Brain microvascular endothelial cell (primary cell): ENCODE measurements at regions not wholly inside any gene's neighbourhood (a gene's known extent, or its start where the extent isn't known, plus 50 kb on each side); places are given as distances from the start of the nearest gene placed in this dataset.

Source experiments
- DNase-seq: peaks from one replicate; pipeline ENCODE4 v3.0.0-alpha.2; 2020
- H3K27ac ChIP-seq: fragments of 250-450 bp; sonication (Bioruptor Pico); 2 replicates; pipeline ENCODE4 v1.5.1; 2020; ENCODE audit warnings: mild to moderate bottlenecking, moderate library complexity
- H3K27me3 ChIP-seq: fragments of 250-450 bp; sonication (Bioruptor Pico); replicated peaks from 2 replicates; pipeline ENCODE4 v1.5.1; 2020; ENCODE audit warnings: mild to moderate bottlenecking
- H3K36me3 ChIP-seq: fragments of 250-450 bp; sonication (Bioruptor Pico); replicated peaks from 2 replicates; pipeline ENCODE4 v1.5.1; 2020; ENCODE audit warnings: mild to moderate bottlenecking
- H3K4me3 ChIP-seq: 2 replicates; pipeline ENCODE4 v1.5.1; 2011; ENCODE audit warnings: low read depth, mild to moderate bottlenecking, control low read depth, low read length, moderate library complexity
- in situ Hi-C: cut with HindIII; loops from 2 replicates; pipeline ENCODE4 v1.10.0; 2017; ENCODE audit warnings: low sequenced_read_pairs, low pct_ligation_motif_present
- TF ChIP-seq, protein P1 (sequence below): IDR thresholded peaks from 2 replicates; pipeline ENCODE4 v1.5.1; 2011; ENCODE audit warnings: low read depth, mild to moderate bottlenecking, moderate library complexity, low read length, control low read depth, inconsistent platforms; ENCODE audit errors: missing control alignments

- Histone ChIP-seq H3K36me3 (no peaks in the 10 kb centered on the region), H3K4me3 (no peak overlapping the region), H3K27me3 (no peaks in the 10 kb centered on the region), H3K27ac (no peak overlapping the region)
- DNase-seq: no peak
- in situ Hi-C loops: no loop called here
- TF ChIP-seq, protein P1, sequence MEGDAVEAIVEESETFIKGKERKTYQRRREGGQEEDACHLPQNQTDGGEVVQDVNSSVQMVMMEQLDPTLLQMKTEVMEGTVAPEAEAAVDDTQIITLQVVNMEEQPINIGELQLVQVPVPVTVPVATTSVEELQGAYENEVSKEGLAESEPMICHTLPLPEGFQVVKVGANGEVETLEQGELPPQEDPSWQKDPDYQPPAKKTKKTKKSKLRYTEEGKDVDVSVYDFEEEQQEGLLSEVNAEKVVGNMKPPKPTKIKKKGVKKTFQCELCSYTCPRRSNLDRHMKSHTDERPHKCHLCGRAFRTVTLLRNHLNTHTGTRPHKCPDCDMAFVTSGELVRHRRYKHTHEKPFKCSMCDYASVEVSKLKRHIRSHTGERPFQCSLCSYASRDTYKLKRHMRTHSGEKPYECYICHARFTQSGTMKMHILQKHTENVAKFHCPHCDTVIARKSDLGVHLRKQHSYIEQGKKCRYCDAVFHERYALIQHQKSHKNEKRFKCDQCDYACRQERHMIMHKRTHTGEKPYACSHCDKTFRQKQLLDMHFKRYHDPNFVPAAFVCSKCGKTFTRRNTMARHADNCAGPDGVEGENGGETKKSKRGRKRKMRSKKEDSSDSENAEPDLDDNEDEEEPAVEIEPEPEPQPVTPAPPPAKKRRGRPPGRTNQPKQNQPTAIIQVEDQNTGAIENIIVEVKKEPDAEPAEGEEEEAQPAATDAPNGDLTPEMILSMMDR: no peak
Observed at GRCh38 chr20:56845546-56846086, 216.5 kb downstream of the TFAP2C start.

DNA sequence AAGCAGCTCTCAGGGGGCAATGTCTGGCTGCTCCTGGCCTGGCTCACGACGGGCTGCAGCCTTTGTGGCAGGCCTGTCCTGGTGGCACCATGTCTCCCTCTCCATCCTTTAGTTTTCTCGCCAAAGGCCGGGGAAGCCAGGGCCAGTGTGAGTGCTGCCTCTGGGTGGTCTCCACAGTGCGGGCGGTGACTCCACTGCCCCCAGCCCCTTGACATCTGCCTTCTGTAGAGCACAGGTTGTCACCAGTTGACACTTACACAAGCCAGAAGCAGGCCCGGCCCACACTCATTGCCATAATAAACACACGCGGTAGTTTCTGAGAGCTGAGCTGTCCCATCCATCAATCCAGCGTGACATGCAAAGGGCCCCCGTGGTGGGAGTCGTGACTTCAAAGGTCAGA, 219.5 kb downstream of the TFAP2C start:
- DNase-seq: no peak
- in situ Hi-C loops: no loop called here
- H3K4me3 ChIP-seq: no peak overlapping the region
- H3K27ac ChIP-seq: no peak overlapping the region
- no peaks in the 10 kb centered on the region for H3K36me3 ChIP-seq
- TF ChIP-seq, protein P1: no peak
- H3K27me3 ChIP-seq: no peaks in the 10 kb centered on the region

GRCh38 chr20:56851552-56851951, 222.4 kb downstream of the TFAP2C start:
- TF ChIP-seq, protein P1: no peak
- DNase-seq: no peak
- H3K27me3 ChIP-seq: no peaks in the 10 kb centered on the region
- no peaks in the 10 kb centered on the region for H3K36me3 ChIP-seq
- H3K27ac ChIP-seq: no peak overlapping the region
- in situ Hi-C loops: no loop called here
- H3K4me3 ChIP-seq: no peak overlapping the region

GRCh38 chr20:56855708-56856107, 226.6 kb downstream of the TFAP2C start:
- in situ Hi-C loops: no loop called here
- H3K27me3 ChIP-seq: no peaks in the 10 kb centered on the region
- no peak overlapping the region for H3K4me3 ChIP-seq
- TF ChIP-seq, protein P1: no peak
- no peak overlapping the region for H3K27ac ChIP-seq
- no peak for DNase-seq
- H3K36me3 ChIP-seq: no peaks in the 10 kb centered on the region

- in situ Hi-C loops: no loop called here
- no peak for DNase-seq
- no peak overlapping the region for H3K4me3 ChIP-seq
- H3K36me3 ChIP-seq: no peaks in the 10 kb centered on the region
- no peak overlapping the region for H3K27ac ChIP-seq
- TF ChIP-seq, protein P1: no peak
- H3K27me3 ChIP-seq: no peaks in the 10 kb centered on the region
Observed at GRCh38 chr20:56857950-56858349, 228.8 kb downstream of the TFAP2C start.
